ENCODE measurements at regions not wholly inside any gene's neighbourhood (a gene's known extent, or its start where the extent isn't known, plus 50 kb on each side); places are given as distances from the start of the nearest gene placed in this dataset.

DNA sequence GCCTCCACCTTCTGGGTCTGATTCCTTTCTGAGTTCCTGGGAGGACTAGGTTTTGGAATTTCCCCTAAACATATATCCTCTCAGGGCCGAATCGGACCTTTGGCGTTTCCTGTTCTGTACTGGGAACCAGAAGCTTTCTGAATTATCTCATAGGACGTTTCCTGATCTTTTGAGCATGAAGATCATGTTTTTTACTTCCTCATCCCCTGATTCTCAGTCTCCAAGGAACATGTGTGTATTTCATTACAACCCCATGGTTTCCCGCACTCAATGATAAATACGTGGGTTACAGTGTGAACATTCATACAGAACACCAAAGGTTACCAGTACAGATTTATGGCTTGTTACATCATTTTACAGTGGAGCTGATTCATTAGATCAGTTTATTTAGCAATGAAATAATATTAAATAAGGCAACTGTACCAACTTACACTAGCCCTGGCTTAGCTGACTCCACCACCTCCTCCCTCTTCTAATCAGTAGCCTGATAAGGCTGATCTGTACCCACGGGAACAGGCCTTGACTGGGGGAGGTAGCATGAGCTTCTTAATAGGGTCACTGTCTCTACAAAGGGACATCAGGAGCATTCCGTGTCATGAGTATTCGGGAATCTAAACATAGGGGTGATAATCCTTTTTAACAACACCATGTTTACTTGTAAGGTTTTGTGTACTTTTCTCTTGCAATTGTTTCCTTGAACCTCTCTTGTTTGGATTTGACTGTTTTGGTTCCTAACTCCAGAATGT, 57.8 kb upstream of the ERRFI1 start:
- no peak for DNase-seq

DNA sequence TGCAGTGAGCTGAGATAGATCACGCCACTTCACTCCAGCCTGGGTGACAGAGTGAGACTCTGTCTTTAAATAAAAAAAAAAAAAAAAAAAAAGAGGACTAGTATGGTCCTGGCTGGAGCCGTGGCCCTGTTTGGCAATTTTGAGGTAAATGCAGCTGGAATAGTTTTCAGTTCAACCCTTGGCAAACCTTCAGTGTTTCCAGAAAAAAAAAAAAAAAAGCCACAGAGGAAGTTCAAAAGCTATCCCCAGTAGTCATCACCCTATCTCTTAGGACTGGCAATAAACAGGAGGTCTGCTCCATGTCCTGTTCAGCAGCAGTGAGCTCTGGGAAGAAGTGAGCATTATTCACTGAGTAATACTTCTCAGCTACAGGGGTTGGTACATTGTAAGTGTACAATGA, 56.8 kb upstream of the ERRFI1 start:
- no peak for DNase-seq

DNA sequence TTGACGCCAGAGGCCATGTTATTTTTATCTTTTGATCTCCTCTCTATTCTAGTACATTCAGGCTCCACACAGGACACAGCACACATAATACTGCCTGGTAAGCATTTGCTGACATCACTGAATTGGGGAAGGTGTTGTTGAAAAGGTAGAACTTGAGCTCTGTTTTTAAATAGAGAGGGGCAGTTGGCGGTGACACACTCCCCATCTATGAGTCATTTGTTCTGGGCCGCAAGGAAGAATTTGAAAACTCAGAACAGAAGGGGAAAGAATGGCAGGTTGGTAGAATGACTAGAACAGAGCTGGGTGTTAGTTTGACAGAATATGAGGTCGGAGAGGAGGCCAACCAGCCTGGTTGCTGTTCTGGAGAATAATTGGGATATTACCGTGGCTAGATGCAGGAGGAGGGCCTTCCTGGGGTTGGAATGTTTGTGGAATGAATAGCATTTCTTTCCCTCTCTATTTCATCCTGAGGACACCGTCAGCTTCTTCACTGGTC, 52.1 kb upstream of the ERRFI1 start:
- DNase-seq, result no peak

DNA sequence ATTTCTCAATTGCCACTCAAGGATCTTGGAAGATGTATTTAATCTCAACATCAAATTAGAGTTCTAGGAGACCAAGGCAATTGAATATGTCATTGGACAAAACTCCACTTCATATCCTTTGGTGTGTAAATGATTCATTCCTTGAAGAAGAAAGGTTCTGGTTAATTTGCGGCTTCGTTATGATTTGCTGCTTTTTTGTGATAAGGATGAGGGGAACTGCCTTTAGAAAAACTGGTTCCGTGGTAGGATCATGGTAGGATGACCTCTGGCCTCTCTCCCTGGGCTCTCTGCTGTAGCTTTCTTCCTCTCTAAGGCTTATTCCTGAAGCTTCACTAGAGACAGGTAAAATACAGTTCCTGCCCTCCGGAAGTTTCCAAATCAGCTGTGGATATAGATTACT, 51.5 kb upstream of the ERRFI1 start:
- DNase-seq, result no peak

DNA sequence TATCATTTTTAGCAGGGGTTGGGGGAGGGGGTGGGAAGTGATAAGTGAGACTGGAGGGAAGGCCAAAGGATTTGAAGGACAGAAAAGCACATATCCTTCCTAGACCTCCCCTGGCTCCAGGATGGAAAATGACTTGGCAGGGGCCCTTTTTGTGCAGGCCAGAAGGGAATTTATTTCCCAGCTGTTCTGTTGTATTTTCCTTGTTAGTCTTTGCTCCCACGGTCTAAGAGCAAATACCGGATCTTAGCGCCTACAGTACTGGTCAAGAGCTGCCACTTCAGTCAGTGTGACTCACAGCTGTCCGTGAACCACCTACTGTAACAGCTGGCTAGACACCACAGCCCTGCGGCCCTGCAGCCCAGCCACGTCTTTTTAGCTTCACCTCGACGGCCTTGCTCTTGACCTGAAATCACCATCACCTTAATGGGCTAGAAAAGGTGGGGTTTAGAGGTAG, 51.0 kb upstream of the ERRFI1 start:
- DNase-seq, result no peak

DNA sequence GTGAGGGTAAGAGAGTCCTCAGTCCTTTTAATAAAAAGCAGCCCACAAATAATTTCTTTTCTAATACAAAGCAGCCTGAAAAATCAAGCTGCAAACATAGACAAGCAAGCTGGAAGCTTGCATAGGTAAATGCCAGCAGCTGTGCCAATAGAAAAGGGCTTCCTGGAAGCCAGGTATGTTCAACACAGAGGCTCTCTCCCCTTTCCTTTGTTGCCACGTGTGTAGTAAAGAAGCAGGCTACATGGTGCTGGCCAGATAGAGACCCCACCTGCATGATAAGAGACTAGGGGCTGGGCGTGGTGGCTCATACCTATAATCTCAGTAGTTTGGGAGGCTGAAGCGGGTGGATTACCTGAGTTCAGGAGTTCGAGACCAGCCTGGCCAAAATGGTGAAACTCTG, 50.1 kb upstream of the ERRFI1 start:
- DNase-seq, result no peak
